Vagina (tissue), 2 donors: ENCODE measurements at regions not wholly inside any gene's neighbourhood (a gene's known extent, or its start where the extent isn't known, plus 50 kb on each side); places are given as distances from the start of the nearest gene placed in this dataset.

Experiments used
- DNase-seq, 2 donors: peaks; one replicate each; pipeline ENCODE4 v3.0.0-alpha.2; 2017; ENCODE audit errors: extremely low spot score in 2 of 2
- H3K27ac ChIP-seq: fragments of 200-600 bp; sonication (generic); one replicate; pipeline ENCODE4 v1.5.1; 2019
- H3K27me3 ChIP-seq: fragments of 200-600 bp; sonication (generic); one replicate; pipeline ENCODE4 v1.5.1; 2019
- H3K36me3 ChIP-seq, 2 donors: fragments of 200-600 bp; sonication (generic); one replicate each; pipeline ENCODE4 v1.5.1; 2017 to 2019
- H3K4me1 ChIP-seq: fragments of 200-600 bp; sonication (generic); one replicate; pipeline ENCODE4 v1.5.1; 2019
- H3K4me3 ChIP-seq, 2 donors: fragments of 200-600 bp; sonication (generic); 1 replicate in 1 of 2; 2 replicates in 1 of 2; pipeline ENCODE4 v1.5.1; 2016 to 2019
- H3K9me3 ChIP-seq: fragments of 200-600 bp; sonication (generic); one replicate; pipeline ENCODE4 v1.5.1; 2019
- POLR2A ChIP-seq, 2 donors: fragments of 450-650 bp; IDR thresholded peaks; one replicate each; pipeline ENCODE4 v1.6.1; 2017; ENCODE audit warnings: antibody characterized with exemption in 2 of 2, mild to moderate bottlenecking in 2 of 2, moderate library complexity in 2 of 2
- POLR2AphosphoS5 ChIP-seq, 2 donors: sonication (generic); formaldehyde crosslinking; IDR thresholded peaks; one replicate each; pipeline ENCODE4 v1.9.0; 2017; ENCODE audit warnings: antibody characterized with exemption in 2 of 2, mild to moderate bottlenecking in 2 of 2, low read depth in 1 of 2; ENCODE audit not compliant: insufficient read depth in 1 of 2
- intact Hi-C: fragments of 100-400 bp; cut with DNase I; formaldehyde crosslinking; loops from one replicate; pipeline ENCODE4 v1.15.1; 2023
- TF ChIP-seq, protein P1 (sequence below), 3 experiments: fragments of 450-650 bp in 2 of 3; fragments of 200-600 bp in 1 of 3; sonication (generic) in 1 of 3; IDR thresholded peaks; one replicate each; pipeline ENCODE4 v1.5.1; 2017 to 2019; ENCODE audit warnings: antibody characterized with exemption in 3 of 3, mild to moderate bottlenecking in 2 of 3, moderate library complexity in 2 of 3

DNA sequence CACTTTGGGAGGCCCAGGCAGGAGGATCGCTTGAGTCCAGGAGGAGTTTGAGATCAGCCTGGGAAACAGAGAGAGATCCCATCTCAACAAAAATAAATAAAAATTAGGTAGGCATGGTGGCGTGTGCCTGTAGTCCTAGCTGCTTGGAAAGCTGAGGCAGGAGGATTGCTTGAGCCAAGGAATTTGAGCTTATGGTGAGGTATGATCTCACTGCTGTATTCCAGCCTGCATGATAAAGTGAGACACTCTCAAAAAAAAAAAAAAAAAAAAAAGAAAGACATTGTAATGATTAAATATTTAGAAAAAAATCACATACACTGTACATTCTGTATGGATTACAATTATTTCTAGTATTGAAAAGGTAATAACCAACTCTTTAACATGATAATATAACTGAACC, 87.1 kb downstream of the SLIT2 start:
- Histone ChIP-seq H3K4me3 (no peak overlapping the region), H3K4me1 (no peaks in the 10 kb centered on the region), H3K36me3 (no peaks in the 10 kb centered on the region), H3K27me3 (no peaks in the 10 kb centered on the region), H3K9me3 (no peaks in the 10 kb centered on the region), H3K27ac (no peak overlapping the region)
- TF ChIP-seq POLR2AphosphoS5 (IDR thresholded peaks at IDR 0.05; ENCODE audit: insufficient read depth in 1 of 2, low read depth in 1 of 2): no peak
- intact Hi-C loops: no loop called here
- no peak for DNase-seq

DNA sequence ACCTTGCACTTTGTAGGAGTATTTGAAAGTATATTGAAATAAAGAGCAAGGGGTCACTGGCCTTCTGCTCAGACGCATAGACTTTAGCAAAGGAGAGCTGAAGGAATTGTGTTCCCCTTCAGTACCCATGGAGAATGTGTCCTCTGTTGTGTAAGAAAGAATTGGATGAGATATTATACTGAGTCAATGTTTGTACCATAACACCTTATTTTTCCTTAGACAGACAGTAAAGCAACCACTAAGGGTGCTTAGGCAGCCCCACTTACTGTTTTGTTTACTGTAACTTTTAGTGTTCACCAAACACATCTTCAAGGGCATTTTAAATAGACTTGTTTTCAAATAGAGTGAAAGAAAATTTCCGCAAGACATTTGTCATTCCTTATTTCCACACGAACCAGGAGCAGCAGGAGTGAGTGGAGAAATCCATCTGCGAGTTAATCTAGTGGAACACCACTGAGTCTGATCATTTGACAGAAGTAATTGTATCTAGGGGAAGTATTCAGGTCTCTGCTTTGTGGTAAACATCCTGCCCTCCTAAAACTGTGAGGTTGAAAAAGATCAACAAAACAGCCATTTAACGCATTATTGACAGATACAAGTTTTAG, 89.5 kb downstream of the SLIT2 start:
- Histone ChIP-seq H3K9me3 (no peaks in the 10 kb centered on the region), H3K36me3 (no peaks in the 10 kb centered on the region), H3K27ac (no peak overlapping the region), H3K27me3 (no peaks in the 10 kb centered on the region), H3K4me3 (no peak overlapping the region), H3K4me1 (no peaks in the 10 kb centered on the region)
- TF ChIP-seq POLR2A (IDR thresholded peaks at IDR 0.05) (no peak), POLR2AphosphoS5 (IDR thresholded peaks at IDR 0.05; ENCODE audit: insufficient read depth in 1 of 2, low read depth in 1 of 2) (no peak)
- TF ChIP-seq, protein P1, sequence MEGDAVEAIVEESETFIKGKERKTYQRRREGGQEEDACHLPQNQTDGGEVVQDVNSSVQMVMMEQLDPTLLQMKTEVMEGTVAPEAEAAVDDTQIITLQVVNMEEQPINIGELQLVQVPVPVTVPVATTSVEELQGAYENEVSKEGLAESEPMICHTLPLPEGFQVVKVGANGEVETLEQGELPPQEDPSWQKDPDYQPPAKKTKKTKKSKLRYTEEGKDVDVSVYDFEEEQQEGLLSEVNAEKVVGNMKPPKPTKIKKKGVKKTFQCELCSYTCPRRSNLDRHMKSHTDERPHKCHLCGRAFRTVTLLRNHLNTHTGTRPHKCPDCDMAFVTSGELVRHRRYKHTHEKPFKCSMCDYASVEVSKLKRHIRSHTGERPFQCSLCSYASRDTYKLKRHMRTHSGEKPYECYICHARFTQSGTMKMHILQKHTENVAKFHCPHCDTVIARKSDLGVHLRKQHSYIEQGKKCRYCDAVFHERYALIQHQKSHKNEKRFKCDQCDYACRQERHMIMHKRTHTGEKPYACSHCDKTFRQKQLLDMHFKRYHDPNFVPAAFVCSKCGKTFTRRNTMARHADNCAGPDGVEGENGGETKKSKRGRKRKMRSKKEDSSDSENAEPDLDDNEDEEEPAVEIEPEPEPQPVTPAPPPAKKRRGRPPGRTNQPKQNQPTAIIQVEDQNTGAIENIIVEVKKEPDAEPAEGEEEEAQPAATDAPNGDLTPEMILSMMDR (IDR thresholded peaks at IDR 0.05): no peak
- intact Hi-C loops: no loop called here
- no peak for DNase-seq

DNA sequence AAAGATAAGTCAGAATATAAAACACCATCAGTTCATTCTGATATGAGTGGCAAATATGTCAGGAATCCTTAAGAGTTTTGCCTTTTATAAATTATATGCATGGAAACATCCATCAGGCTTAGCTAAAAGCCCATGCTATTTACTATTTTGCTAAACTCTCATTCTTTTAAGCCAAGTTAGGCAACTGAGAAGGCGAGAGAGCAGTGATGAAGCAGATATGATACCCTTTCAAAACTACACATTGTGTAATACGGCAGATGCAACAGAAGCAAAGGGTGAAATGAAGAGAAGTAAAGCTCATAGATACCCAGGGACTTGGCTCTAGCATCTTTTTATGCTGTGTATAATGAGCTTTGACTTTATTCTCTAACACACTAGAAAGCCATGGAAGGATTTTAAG, 95.8 kb downstream of the SLIT2 start:
- H3K4me3 ChIP-seq: no peak overlapping the region
- no peaks in the 10 kb centered on the region for H3K36me3 ChIP-seq
- no peaks in the 10 kb centered on the region for H3K9me3 ChIP-seq
- H3K27ac ChIP-seq: no peak overlapping the region
- no peaks in the 10 kb centered on the region for H3K4me1 ChIP-seq
- intact Hi-C loops: no loop called here
- H3K27me3 ChIP-seq: no peaks in the 10 kb centered on the region
- DNase-seq: no peak
- TF ChIP-seq, protein P1 (IDR thresholded peaks at IDR 0.05): no peak
- TF ChIP-seq POLR2A (IDR thresholded peaks at IDR 0.05) (no peak), POLR2AphosphoS5 (IDR thresholded peaks at IDR 0.05; ENCODE audit: insufficient read depth in 1 of 2, low read depth in 1 of 2) (no peak)

DNA sequence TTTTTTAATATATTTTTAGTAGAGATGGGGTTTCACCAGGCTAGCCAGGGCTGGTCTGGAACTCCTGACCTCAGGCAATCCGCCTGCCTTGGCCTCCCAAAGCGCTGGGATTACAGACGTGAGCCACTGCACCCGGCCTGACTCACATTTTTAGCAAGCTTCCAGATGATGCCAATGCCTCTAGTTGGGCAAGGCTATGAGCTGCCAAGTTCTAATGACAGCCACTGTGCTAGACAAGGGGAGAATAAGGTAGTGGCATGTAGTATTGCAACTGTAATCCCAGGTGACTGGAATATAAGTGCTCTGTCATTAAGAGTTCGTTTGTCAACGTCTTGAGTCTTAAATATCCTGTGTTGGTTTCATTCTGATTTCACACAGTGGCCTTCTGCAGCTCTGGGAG, 96.7 kb downstream of the SLIT2 start:
- Histone ChIP-seq H3K4me1 (no peaks in the 10 kb centered on the region), H3K27ac (no peak overlapping the region), H3K36me3 (no peaks in the 10 kb centered on the region), H3K27me3 (no peaks in the 10 kb centered on the region), H3K9me3 (no peaks in the 10 kb centered on the region), H3K4me3 (no peak overlapping the region)
- DNase-seq: no peak
- intact Hi-C loops: no loop called here
- TF ChIP-seq POLR2A (IDR thresholded peaks at IDR 0.05) (no peak), POLR2AphosphoS5 (IDR thresholded peaks at IDR 0.05; ENCODE audit: insufficient read depth in 1 of 2, low read depth in 1 of 2) (no peak)
- TF ChIP-seq, protein P1 (IDR thresholded peaks at IDR 0.05): no peak

DNA sequence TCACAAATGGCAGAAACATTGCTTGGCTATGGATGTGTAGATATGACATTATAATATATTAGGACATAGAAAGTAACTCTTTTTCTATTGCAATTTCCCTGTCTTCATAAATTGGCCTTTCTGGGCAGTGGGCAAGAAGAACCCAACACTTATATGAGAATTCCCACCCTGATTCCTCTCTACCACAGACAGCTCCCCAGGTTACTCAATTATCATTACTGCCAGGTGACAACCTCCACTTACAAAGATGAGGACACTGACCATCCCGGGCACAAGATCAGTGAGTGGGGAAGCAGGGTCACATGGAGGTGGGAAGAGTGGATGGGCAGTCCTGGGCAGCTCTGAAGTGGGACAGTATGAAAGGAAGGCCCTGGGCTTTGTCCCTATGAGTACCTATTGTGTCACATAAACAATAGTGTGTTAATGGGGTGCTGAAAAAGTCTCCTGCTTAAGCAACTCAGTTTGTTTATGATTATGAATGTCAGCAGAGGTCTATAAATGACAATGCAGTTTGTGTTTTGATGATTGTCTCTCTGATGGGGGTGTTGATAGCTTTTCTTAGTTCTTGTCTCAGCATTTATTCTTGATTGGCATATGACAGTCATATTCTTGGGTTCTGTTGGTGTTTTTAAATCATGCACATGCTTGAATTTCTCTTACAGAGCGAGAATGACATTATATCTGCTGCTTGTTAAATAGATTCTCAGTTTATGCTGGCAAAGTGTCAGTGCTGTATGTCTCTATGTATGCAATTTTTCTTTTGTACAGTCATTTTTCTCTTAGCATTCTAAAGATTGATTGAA, 99.9 kb downstream of the SLIT2 start:
- Histone ChIP-seq H3K4me1 (no peaks in the 10 kb centered on the region), H3K4me3 (no peak overlapping the region), H3K9me3 (no peaks in the 10 kb centered on the region), H3K36me3 (no peaks in the 10 kb centered on the region), H3K27ac (no peak overlapping the region), H3K27me3 (no peaks in the 10 kb centered on the region)
- no peak for TF ChIP-seq POLR2AphosphoS5 (IDR thresholded peaks at IDR 0.05; ENCODE audit: insufficient read depth in 1 of 2, low read depth in 1 of 2)
- TF ChIP-seq, protein P1 (IDR thresholded peaks at IDR 0.05): no peak
- no peak for TF ChIP-seq POLR2A (IDR thresholded peaks at IDR 0.05)
- intact Hi-C loops: no loop called here
- no peak for DNase-seq
